ENCODE measurements at regions not wholly inside any gene's neighbourhood (a gene's known extent, or its start where the extent isn't known, plus 50 kb on each side); places are given as distances from the start of the nearest gene placed in this dataset.

DNA sequence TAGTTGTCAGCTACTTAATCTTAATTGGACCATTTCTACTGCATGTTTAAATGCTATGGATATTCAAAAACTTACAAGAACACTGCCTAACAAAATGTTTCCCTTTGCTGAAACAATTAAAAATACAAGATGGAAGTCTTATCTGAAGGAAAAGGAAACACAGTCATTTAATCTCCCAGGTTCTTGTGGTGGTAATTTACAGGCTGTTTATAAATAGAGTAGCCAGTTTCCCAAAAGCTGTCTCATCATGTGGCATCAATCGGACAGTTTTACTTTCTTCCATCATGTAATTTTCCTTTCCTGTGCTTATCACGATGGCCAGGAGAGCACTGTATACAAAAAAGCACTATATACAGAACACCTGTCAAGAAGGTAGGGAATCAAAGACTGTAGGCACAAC, 368.1 kb downstream of the ZEB2 start:
- DNase-seq (ENCODE audit: low read depth): no peak
- TF ChIP-seq, protein P1, sequence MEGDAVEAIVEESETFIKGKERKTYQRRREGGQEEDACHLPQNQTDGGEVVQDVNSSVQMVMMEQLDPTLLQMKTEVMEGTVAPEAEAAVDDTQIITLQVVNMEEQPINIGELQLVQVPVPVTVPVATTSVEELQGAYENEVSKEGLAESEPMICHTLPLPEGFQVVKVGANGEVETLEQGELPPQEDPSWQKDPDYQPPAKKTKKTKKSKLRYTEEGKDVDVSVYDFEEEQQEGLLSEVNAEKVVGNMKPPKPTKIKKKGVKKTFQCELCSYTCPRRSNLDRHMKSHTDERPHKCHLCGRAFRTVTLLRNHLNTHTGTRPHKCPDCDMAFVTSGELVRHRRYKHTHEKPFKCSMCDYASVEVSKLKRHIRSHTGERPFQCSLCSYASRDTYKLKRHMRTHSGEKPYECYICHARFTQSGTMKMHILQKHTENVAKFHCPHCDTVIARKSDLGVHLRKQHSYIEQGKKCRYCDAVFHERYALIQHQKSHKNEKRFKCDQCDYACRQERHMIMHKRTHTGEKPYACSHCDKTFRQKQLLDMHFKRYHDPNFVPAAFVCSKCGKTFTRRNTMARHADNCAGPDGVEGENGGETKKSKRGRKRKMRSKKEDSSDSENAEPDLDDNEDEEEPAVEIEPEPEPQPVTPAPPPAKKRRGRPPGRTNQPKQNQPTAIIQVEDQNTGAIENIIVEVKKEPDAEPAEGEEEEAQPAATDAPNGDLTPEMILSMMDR (IDR thresholded peaks at IDR 0.05; ENCODE audit: insufficient read depth, low read depth, low read length): no peak
- H3K4me3 ChIP-seq (ENCODE audit: low read depth, low read length): no peak overlapping the region

DNA sequence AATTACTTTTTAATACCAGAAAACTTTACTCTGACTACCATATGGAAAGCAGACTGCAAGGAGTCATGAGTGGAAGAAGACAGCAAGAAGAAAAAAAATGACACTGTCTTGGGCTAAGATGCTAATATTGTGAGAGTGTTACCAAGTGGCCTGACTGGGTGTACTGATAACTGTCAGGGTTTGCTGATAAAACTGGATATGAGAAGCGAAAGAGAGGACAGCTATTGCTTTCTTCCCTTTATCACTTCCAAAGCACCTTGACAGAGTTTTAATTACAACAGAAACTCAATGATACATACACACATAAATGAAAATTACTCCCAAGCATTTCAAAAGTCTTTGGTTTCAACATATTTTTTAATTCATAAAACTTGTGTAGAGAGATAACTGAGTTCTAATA, 368.5 kb downstream of the ZEB2 start:
- H3K4me3 ChIP-seq (ENCODE audit: low read depth, low read length): no peak overlapping the region
- no peak for DNase-seq (ENCODE audit: low read depth)
- TF ChIP-seq, protein P1 (IDR thresholded peaks at IDR 0.05; ENCODE audit: insufficient read depth, low read depth, low read length): no peak

DNA sequence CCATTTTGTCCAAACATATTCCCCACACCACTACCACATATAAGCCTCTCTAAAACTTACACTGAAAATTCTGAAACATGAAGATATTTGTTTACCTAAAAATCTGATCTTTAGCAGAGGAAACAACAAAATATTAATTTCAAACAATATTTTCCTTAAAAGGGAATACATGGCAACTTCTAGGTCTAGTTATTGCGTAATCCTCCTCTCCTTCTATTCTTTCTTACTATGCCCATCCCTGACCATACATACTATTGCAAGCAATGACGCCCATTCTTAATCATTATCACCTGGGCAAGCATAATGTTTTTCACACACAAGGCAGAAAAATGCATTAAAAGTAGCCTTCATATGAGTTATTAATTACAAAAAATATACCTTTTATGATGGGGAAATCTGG, 372.6 kb downstream of the ZEB2 start:
- H3K4me3 ChIP-seq (ENCODE audit: low read depth, low read length): no peak overlapping the region
- TF ChIP-seq, protein P1 (IDR thresholded peaks at IDR 0.05; ENCODE audit: insufficient read depth, low read depth, low read length): no peak
- no peak for DNase-seq (ENCODE audit: low read depth)

DNA sequence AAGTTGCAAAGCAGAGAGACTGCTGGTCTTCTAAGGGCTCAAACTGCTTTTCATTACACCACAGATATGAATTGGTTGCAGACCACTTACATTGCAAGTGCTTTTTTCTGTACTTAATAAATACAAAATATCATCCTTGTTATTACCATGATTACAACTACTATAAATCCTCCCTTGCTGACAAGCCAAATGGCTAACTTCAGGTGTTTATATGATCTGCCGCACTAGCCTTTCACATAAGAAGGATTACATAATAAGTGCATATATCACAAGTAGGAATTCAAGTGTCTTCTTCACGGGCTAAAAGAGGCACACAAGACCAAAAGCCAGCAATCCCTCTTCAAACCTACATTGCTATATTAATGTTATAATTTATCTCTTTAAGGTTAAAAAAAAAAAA, 373.0 kb downstream of the ZEB2 start:
- TF ChIP-seq, protein P1 (IDR thresholded peaks at IDR 0.05; ENCODE audit: insufficient read depth, low read depth, low read length): no peak
- no peak overlapping the region for H3K4me3 ChIP-seq (ENCODE audit: low read depth, low read length)
- DNase-seq (ENCODE audit: low read depth): no peak

DNA sequence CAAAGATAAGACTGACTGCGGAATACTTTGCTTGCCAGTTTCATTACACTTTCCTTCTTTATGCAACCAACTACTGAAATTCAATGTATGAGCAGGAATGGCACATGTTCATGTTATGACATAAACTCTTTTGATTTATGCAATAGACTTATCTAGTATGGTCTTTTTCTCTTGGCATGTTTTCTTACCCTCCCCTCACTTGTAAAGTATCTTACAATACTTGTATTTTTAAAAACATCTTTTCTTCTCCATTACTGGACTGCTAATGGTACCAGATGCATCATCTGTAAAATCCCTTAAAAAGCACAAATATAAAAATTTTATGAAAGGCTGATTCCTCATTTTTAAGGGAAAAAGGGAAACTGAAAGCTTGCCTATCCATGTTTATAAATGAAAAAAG, 373.8 kb downstream of the ZEB2 start:
- DNase-seq (ENCODE audit: low read depth): no peak
- TF ChIP-seq, protein P1 (IDR thresholded peaks at IDR 0.05; ENCODE audit: insufficient read depth, low read depth, low read length): no peak
- H3K4me3 ChIP-seq (ENCODE audit: low read depth, low read length): no peak overlapping the region

DNA sequence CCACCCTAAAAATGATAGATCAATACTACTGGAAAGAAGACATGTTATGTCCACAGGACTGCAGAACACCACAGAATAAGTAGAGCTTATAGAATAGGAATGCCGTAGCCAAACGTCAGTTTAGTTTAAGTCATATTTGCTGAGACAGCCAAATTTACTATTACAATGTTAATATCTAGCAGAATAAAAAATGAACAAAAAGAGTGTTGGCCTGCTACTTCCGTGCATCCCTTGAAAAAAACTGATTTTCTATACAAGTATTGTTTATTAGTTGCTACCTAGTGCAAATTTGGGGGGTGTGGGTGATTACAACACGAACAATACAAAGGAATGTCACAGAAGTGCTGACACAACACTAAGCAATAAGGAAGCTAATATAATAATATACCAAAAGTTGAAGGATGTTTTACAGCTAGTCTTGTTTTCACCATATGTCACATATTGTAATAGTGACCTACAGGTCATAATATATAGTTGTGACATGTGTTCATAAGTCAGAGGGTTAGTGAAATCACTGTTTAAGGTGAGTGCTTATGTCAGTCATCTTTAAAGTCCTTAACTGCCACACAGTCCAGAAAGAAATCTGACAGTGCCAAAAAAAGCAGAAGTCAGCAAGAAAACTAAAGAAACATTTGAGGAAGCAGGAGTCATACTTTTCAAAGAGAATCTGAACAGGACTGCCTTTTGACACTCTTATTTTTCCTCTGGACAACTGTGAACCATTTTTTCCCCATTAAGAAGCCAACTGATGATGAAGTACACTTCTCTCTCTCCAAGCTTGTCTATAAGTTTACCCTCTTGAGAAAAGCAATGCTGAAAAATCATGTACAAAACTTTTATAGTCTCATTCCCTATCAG, 376.4 kb downstream of the ZEB2 start:
- TF ChIP-seq, protein P1 (IDR thresholded peaks at IDR 0.05; ENCODE audit: insufficient read depth, low read depth, low read length): no peak
- DNase-seq (ENCODE audit: low read depth): no peak
- no peak overlapping the region for H3K4me3 ChIP-seq (ENCODE audit: low read depth, low read length)

DNA sequence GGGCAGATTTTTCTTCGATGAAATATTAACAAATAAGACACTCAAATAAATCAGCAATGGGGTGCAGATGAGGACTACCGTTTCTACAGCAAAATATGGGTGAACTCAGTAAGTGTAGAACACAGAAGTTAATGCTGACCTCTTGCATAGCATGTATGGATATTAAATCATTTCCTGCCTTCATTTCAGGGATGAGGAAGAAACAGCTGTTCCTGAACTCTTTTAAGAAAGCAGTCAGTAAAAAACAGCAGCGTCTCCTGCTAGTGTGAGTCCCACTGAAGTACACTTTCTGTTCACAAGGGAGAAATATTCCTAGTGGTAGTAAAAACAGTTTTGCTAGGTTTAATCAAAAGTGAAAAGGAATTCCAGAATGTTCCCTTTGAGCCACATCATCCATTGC, 379.0 kb downstream of the ZEB2 start:
- no peak for DNase-seq (ENCODE audit: low read depth)
- TF ChIP-seq, protein P1 (IDR thresholded peaks at IDR 0.05; ENCODE audit: insufficient read depth, low read depth, low read length): no peak
- no peak overlapping the region for H3K4me3 ChIP-seq (ENCODE audit: low read depth, low read length)

Measured in fibroblast of villous mesenchyme (primary cell).